WTC11 (cell line): ENCODE measurements at regions not wholly inside any gene's neighbourhood (a gene's known extent, or its start where the extent isn't known, plus 50 kb on each side); places are given as distances from the start of the nearest gene placed in this dataset.

Experiments used
- ATF1 ChIP-seq: sonication (generic); formaldehyde crosslinking; IDR thresholded peaks from 2 replicates; pipeline ENCODE4 v1.8.1; 2023; ENCODE audit warnings: mild to moderate bottlenecking, moderate library complexity, missing genetic modification reagents
- CREM ChIP-seq: sonication (generic); formaldehyde crosslinking; IDR thresholded peaks from 2 replicates; pipeline ENCODE4 v1.8.1; 2022; ENCODE audit warnings: mild to moderate bottlenecking, missing genetic modification reagents, moderate library complexity
- ESRRA ChIP-seq: sonication (generic); formaldehyde crosslinking; IDR thresholded peaks from 2 replicates; pipeline ENCODE4 v1.8.1; 2022; ENCODE audit warnings: mild to moderate bottlenecking, missing genetic modification reagents, borderline replicate concordance
- ETV6 ChIP-seq: sonication (generic); formaldehyde crosslinking; IDR thresholded peaks from 2 replicates; pipeline ENCODE4 v1.8.1; 2022; ENCODE audit warnings: mild to moderate bottlenecking, missing genetic modification reagents
- FOXJ3 ChIP-seq: sonication (generic); formaldehyde crosslinking; IDR thresholded peaks from 2 replicates; pipeline ENCODE4 v1.9.0; 2021; ENCODE audit warnings: missing genetic modification reagents, mild to moderate bottlenecking, borderline replicate concordance
- JUN ChIP-seq: sonication (generic); formaldehyde crosslinking; IDR thresholded peaks from 2 replicates; pipeline ENCODE4 v1.8.0; 2023; ENCODE audit warnings: mild to moderate bottlenecking, missing genetic modification reagents
- NFE2L1 ChIP-seq: sonication (generic); formaldehyde crosslinking; IDR thresholded peaks from 2 replicates; pipeline ENCODE4 v1.8.1; 2023; ENCODE audit warnings: missing genetic modification reagents
- NR2C2 ChIP-seq: sonication (generic); formaldehyde crosslinking; IDR thresholded peaks from 2 replicates; pipeline ENCODE4 v1.8.0; 2022; ENCODE audit warnings: mild to moderate bottlenecking, missing genetic modification reagents
- SOX15 ChIP-seq: fragments of 250-450 bp; sonication (Bioruptor Pico); IDR thresholded peaks from 2 replicates; pipeline ENCODE4 v1.9.0; 2021; ENCODE audit warnings: mild to moderate bottlenecking
- TF ChIP-seq, protein P1 (sequence below): fragments of 200-600 bp; IDR thresholded peaks from 2 replicates; pipeline ENCODE4 v1.8.0; 2022; ENCODE audit warnings: antibody characterized with exemption
- TF ChIP-seq, protein P2 (sequence below): sonication (generic); formaldehyde crosslinking; IDR thresholded peaks from 2 replicates; pipeline ENCODE4 v1.8.0; 2022; ENCODE audit warnings: mild to moderate bottlenecking, missing genetic modification reagents
- TF ChIP-seq, protein P3 (sequence below): sonication (generic); formaldehyde crosslinking; IDR thresholded peaks from 2 replicates; pipeline ENCODE4 v1.8.0; 2022; ENCODE audit warnings: mild to moderate bottlenecking, missing genetic modification reagents

DNA sequence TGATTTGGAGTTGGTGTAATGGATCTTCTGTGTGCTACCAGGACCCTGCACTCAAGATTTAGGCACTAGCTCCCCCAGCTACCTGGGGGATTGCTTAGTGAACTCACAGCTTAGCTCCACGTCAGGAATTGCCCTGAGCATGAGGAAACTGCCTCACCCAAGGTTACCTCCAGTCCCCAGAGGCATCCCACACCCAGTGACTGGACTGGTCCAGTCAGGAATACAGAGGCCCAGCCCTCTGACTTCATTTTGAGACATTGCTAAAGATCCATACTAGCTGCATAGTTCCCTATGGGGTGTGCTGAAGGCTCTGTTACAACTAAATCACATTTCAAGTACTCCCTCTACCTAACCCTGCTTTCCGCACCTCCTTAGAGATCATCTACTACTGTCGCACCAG, 364.7 kb downstream of the EFNA5 start:
- TF ChIP-seq, protein P1, sequence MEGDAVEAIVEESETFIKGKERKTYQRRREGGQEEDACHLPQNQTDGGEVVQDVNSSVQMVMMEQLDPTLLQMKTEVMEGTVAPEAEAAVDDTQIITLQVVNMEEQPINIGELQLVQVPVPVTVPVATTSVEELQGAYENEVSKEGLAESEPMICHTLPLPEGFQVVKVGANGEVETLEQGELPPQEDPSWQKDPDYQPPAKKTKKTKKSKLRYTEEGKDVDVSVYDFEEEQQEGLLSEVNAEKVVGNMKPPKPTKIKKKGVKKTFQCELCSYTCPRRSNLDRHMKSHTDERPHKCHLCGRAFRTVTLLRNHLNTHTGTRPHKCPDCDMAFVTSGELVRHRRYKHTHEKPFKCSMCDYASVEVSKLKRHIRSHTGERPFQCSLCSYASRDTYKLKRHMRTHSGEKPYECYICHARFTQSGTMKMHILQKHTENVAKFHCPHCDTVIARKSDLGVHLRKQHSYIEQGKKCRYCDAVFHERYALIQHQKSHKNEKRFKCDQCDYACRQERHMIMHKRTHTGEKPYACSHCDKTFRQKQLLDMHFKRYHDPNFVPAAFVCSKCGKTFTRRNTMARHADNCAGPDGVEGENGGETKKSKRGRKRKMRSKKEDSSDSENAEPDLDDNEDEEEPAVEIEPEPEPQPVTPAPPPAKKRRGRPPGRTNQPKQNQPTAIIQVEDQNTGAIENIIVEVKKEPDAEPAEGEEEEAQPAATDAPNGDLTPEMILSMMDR, result no peak
- TF ChIP-seq ETV6 (CRISPR knock-in tag), result no peak
- no peak for TF ChIP-seq FOXJ3 (CRISPR knock-in tag)
- TF ChIP-seq NR2C2 (CRISPR knock-in tag), result no peak
- TF ChIP-seq NFE2L1 (CRISPR knock-in tag), result no peak
- TF ChIP-seq, protein P2, sequence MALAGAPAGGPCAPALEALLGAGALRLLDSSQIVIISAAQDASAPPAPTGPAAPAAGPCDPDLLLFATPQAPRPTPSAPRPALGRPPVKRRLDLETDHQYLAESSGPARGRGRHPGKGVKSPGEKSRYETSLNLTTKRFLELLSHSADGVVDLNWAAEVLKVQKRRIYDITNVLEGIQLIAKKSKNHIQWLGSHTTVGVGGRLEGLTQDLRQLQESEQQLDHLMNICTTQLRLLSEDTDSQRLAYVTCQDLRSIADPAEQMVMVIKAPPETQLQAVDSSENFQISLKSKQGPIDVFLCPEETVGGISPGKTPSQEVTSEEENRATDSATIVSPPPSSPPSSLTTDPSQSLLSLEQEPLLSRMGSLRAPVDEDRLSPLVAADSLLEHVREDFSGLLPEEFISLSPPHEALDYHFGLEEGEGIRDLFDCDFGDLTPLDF, result no peak
- TF ChIP-seq ATF1, result no peak
- TF ChIP-seq JUN, result no peak
- TF ChIP-seq ESRRA, result no peak
- no peak for TF ChIP-seq CREM
- TF ChIP-seq, protein P3, sequence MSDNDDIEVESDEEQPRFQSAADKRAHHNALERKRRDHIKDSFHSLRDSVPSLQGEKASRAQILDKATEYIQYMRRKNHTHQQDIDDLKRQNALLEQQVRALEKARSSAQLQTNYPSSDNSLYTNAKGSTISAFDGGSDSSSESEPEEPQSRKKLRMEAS, result no peak
- no peak for TF ChIP-seq SOX15 (CRISPR knock-in tag)
